ENCODE measurements at regions not wholly inside any gene's neighbourhood (a gene's known extent, or its start where the extent isn't known, plus 50 kb on each side); places are given as distances from the start of the nearest gene placed in this dataset.
"Not testable (repeated sequence)": the region's sequence is repeated elsewhere in the genome, so short reads cannot be mapped to it uniquely, and the experiment has no call there.

GRCh38 chr4:128454281-128454871 is 166.8 kb upstream of the PGRMC2 start:
- DNase-seq (ENCODE audit: low spot score) = peak; percentile 91

GRCh38 chr4:128452415-128452814 is 164.8 kb upstream of the PGRMC2 start:
- DNase-seq (ENCODE audit: low spot score) = no peak

DNA sequence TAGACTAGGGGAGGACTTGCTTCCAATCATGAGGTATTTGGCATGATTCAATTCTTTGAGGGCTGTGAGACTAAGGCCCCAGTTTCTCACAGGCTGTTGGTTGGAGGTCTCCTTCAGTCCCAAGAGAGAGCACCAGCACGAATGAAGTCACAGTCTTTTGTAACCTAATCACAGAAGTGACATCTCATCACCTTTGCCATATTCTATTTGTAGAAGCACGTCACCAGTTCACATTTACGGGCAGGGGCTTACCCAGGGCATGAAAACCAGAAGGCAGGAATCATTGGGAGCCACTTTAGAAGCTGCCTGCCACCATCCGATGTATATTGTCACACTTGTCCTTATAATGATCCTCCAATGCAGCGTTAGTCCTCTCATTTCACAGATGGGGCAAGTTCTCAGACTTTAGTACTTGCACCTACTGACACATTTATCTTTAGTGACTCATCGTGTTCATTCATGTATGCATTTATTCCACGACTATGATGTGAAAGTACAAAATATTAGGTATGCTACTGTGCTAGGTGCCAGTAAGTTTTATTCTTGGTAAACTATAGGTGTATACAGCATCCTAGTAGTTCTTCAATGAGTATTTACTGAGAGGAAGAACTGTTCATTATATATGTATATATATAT is 163.8 kb upstream of the PGRMC2 start:
- DNase-seq (ENCODE audit: low spot score) = no peak

- no peak for DNase-seq (ENCODE audit: low spot score)
These were observed 162.9 kb upstream of the PGRMC2 start for GRCh38 chr4:128450326-128451120.

DNA sequence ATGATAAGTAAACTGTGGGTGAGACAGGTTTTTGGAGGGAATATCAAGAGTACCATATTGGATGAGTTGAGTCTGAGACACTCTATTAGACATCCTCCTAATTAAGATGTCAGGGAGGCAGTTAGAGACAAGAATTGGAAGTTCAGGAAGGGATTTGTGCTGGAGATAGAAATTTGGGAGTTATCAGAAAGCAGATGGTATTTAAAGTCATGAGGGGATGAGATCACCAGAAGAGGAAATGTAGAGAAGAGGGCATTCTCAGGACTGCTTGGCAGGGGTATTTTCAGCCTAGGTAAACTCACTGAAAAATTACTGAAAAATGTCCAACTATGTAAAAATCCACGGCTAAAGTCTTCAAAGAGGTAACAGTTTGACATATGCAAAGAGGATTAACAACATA is 161.6 kb upstream of the PGRMC2 start:
- no peak for DNase-seq (ENCODE audit: low spot score)

DNA sequence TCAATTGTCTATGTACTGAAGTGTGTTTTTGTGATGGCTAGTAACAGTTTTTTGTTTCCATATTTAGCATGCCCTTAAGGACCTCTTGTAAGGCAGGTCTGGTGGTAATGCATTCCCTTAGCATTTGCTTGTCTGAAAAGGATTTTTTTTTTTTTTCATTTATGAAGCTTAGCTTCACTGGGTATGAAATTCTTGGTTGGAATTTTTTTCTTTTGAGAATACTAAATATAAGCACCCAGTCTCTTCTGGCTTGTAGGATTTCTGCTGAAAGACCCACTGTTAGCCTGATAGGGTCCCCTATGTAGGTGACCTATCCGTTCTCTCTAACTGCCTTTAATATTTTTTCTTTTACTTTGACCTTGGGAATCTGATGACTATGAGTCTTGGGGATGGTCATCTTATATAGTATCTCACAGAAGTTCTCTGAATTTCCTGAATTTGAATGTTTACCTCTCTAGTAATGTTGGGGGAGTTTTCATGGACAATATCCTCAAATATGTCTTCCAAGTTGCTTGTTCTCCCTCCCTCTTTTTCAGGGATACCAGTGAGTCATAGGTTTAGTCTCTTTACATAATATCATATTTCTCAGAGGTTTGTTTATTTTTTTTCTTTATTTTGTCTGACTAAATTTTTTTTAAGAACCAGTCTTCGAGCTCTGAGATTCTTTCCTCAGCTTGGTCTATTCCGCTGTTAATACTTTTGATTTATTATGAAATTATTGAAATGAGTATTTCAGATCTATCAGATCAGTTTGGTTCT is 157.1 kb upstream of the PGRMC2 start:
- no peak for DNase-seq (ENCODE audit: low spot score)

- DNase-seq (ENCODE audit: low spot score) = no peak
These were observed 153.3 kb upstream of the PGRMC2 start for GRCh38 chr4:128440923-128441322.

DNA sequence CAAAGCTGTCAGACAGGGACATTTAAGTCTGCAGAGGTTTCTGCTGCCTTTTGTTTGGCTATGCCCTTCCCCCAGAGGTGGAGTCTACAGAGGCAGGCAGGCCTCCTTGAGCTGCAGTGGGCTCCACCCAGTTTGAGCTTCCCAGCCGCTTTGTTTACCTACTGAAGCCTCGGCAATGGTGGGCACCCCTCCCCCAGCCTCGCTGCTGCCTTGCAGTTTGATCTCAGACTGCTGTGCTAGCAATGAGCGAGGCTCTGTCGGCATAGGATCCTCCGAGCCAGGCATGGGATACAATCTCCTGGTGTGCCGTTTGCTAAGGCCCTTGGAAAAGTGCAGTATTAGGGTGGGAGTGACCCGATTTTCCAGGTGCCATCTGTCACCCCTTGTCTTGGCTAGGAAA is 149.4 kb upstream of the PGRMC2 start:
- not testable (repeated sequence) for DNase-seq (ENCODE audit: low spot score)

GRCh38 chr4:128429023-128429613 is 141.5 kb upstream of the PGRMC2 start:
- not testable (repeated sequence) for DNase-seq (ENCODE audit: low spot score)

GRCh38 chr4:128428397-128428796 is 140.8 kb upstream of the PGRMC2 start:
- DNase-seq (ENCODE audit: low spot score) = no peak

GRCh38 chr4:128427832-128428366 is 140.3 kb upstream of the PGRMC2 start:
- peak; percentile 65 for DNase-seq (ENCODE audit: low spot score)

GRCh38 chr4:128424527-128425497 is 137.2 kb upstream of the PGRMC2 start:
- DNase-seq (ENCODE audit: low spot score) = no peak

- not testable (repeated sequence) for DNase-seq (ENCODE audit: low spot score)
These were observed 134.7 kb upstream of the PGRMC2 start for GRCh38 chr4:128422296-128422695.

DNA sequence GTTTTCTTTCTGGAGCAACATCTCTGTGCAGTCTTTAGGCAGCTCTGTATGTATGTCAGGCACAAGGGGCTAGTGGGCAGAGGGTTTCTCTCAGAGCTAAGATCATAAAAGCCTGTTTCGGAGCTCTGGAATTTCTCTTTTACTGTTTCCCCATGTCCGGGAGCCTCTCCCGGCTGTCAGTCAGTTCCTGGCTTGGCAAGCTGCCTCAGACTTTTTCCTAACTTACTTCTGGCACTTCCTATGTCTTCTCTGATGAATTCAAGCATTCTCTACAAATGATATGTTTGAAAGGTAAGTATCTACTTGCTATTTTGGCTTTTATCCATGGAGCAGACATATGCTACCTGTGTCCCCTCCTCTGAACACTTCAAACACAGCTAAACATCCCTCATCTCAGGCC is 129.3 kb upstream of the PGRMC2 start:
- DNase-seq (ENCODE audit: low spot score) = no peak

DNA sequence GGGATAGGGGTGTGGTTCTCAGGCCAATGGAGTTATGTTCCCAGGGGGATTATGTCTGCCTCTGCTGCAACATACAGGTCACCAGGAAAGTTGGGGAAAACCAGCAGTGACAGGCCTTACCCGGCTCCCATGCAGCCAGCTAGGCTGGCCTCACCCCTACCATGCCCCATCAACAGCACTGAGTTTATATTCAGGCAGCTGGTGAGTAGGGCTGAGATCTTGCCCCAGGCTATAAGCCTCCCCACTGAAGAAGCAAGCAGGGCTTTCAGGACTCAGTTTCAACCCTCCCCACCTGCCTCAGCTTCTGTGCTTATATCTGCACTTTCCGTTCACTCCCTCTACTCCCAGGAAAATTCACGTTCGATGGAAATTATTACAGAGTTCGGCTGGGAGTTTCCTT is 122.4 kb upstream of the PGRMC2 start:
- DNase-seq (ENCODE audit: low spot score) = no peak

GRCh38 chr4:128403586-128403985 is 116.0 kb upstream of the PGRMC2 start:
- DNase-seq (ENCODE audit: low spot score) = no peak

GRCh38 chr4:128394778-128395177 is 107.2 kb upstream of the PGRMC2 start:
- no peak for DNase-seq (ENCODE audit: low spot score)

DNA sequence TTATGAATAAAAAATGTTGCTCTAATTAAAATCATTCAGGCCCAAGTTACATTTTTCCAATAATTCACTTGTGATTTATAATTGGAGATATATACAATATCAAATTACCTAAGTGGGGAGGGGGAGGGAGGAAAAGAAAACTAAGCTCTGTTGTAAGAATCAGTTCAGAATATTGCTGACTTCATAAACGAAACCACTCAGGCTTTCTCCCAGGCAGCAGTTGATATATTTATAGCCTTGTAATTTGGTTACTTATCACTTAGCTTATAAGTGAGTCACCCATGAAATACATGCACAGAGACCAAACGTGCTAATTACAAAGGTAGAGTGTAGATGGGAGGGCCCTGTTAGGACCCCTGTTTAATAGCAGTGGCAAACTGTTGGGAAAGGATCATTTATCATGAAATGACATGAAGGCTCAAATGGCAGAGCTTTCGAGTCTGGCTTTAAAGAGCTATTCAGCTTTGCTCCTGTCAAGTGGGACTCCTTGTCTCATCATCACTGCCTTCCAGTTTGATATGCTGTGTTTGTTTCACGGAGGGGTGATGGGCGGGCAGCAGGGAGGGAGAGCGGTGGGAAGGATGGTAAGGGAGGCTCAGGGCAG is 105.6 kb upstream of the PGRMC2 start:
- no peak for DNase-seq (ENCODE audit: low spot score)

GRCh38 chr4:128390475-128390996 is 102.9 kb upstream of the PGRMC2 start:
- no peak for DNase-seq (ENCODE audit: low spot score)

GRCh38 chr4:128388796-128389195 is 101.2 kb upstream of the PGRMC2 start:
- DNase-seq (ENCODE audit: low spot score) = no peak
